Vagina (tissue), 2 donors: ENCODE measurements at regions not wholly inside any gene's neighbourhood (a gene's known extent, or its start where the extent isn't known, plus 50 kb on each side); places are given as distances from the start of the nearest gene placed in this dataset.

Experiments
- DNase-seq, 2 donors: peaks; one replicate each; pipeline ENCODE4 v3.0.0-alpha.2; 2017; ENCODE audit errors: extremely low spot score in 2 of 2
- H3K27ac ChIP-seq: fragments of 200-600 bp; sonication (generic); one replicate; pipeline ENCODE4 v1.5.1; 2019
- H3K27me3 ChIP-seq: fragments of 200-600 bp; sonication (generic); one replicate; pipeline ENCODE4 v1.5.1; 2019
- H3K36me3 ChIP-seq, 2 donors: fragments of 200-600 bp; sonication (generic); one replicate each; pipeline ENCODE4 v1.5.1; 2017 to 2019
- H3K4me1 ChIP-seq: fragments of 200-600 bp; sonication (generic); one replicate; pipeline ENCODE4 v1.5.1; 2019
- H3K4me3 ChIP-seq, 2 donors: fragments of 200-600 bp; sonication (generic); 1 replicate in 1 of 2; 2 replicates in 1 of 2; pipeline ENCODE4 v1.5.1; 2016 to 2019
- H3K9me3 ChIP-seq: fragments of 200-600 bp; sonication (generic); one replicate; pipeline ENCODE4 v1.5.1; 2019
- CTCF ChIP-seq, 3 experiments: fragments of 450-650 bp in 2 of 3; fragments of 200-600 bp in 1 of 3; sonication (generic) in 1 of 3; IDR thresholded peaks; one replicate each; pipeline ENCODE4 v1.5.1; 2017 to 2019; ENCODE audit warnings: antibody characterized with exemption in 3 of 3, mild to moderate bottlenecking in 2 of 3, moderate library complexity in 2 of 3
- POLR2A ChIP-seq, 2 donors: fragments of 450-650 bp; IDR thresholded peaks; one replicate each; pipeline ENCODE4 v1.6.1; 2017; ENCODE audit warnings: antibody characterized with exemption in 2 of 2, mild to moderate bottlenecking in 2 of 2, moderate library complexity in 2 of 2
- POLR2AphosphoS5 ChIP-seq, 2 donors: sonication (generic); formaldehyde crosslinking; IDR thresholded peaks; one replicate each; pipeline ENCODE4 v1.9.0; 2017; ENCODE audit warnings: antibody characterized with exemption in 2 of 2, mild to moderate bottlenecking in 2 of 2, low read depth in 1 of 2; ENCODE audit not compliant: insufficient read depth in 1 of 2
- intact Hi-C: fragments of 100-400 bp; cut with DNase I; formaldehyde crosslinking; loops from one replicate; pipeline ENCODE4 v1.15.1; 2023

GRCh38 chr22:49052023-49052538 is 775.6 kb downstream of the BRD1 start:
- TF ChIP-seq POLR2AphosphoS5 (IDR thresholded peaks at IDR 0.05; ENCODE audit: insufficient read depth in 1 of 2, low read depth in 1 of 2) (no peak), CTCF (IDR thresholded peaks at IDR 0.05) (no peak), POLR2A (IDR thresholded peaks at IDR 0.05) (no peak)
- Histone ChIP-seq H3K27ac (no peak overlapping the region), H3K27me3 (no peaks in the 10 kb centered on the region), H3K36me3 (no peaks in the 10 kb centered on the region), H3K4me1 (no peaks in the 10 kb centered on the region), H3K4me3 (peak overlapping the region; percentile 12 to 29), H3K9me3 (no peaks in the 10 kb centered on the region)
- intact Hi-C loops = no loop called here
- no peak for DNase-seq

- peak overlapping the region in 1 of 2 donors; percentile 29 for H3K4me3 ChIP-seq
- DNase-seq = no peak
- no peaks in the 10 kb centered on the region for H3K9me3 ChIP-seq
- H3K27ac ChIP-seq = no peak overlapping the region
- TF ChIP-seq POLR2AphosphoS5 (IDR thresholded peaks at IDR 0.05; ENCODE audit: insufficient read depth in 1 of 2, low read depth in 1 of 2) (no peak), POLR2A (IDR thresholded peaks at IDR 0.05) (no peak), CTCF (IDR thresholded peaks at IDR 0.05) (no peak)
- no peaks in the 10 kb centered on the region for H3K36me3 ChIP-seq
- no peaks in the 10 kb centered on the region for H3K4me1 ChIP-seq
- intact Hi-C loops = no loop called here
- H3K27me3 ChIP-seq = no peaks in the 10 kb centered on the region
Observed at GRCh38 chr22:49051491-49052022, 776.1 kb downstream of the BRD1 start.

- H3K9me3 ChIP-seq = no peaks in the 10 kb centered on the region
- intact Hi-C loops = no loop called here
- no peaks in the 10 kb centered on the region for H3K27me3 ChIP-seq
Observed at GRCh38 chr22:49049691-49050090, 778.0 kb downstream of the BRD1 start.

GRCh38 chr22:49048591-49048990 is 779.1 kb downstream of the BRD1 start:
- no peaks in the 10 kb centered on the region for H3K36me3 ChIP-seq
- no peak overlapping the region for H3K4me3 ChIP-seq
- no peaks in the 10 kb centered on the region for H3K9me3 ChIP-seq
- DNase-seq = no peak
- no peak overlapping the region for H3K27ac ChIP-seq
- no peaks in the 10 kb centered on the region for H3K27me3 ChIP-seq
- TF ChIP-seq POLR2AphosphoS5 (IDR thresholded peaks at IDR 0.05; ENCODE audit: insufficient read depth in 1 of 2, low read depth in 1 of 2) (no peak), POLR2A (IDR thresholded peaks at IDR 0.05) (no peak), CTCF (IDR thresholded peaks at IDR 0.05) (no peak)
- intact Hi-C loops = no loop called here
- H3K4me1 ChIP-seq = no peaks in the 10 kb centered on the region

More at GRCh38 chr22:49049691-49050090, 778.0 kb downstream of the BRD1 start:
- H3K36me3 ChIP-seq = no peaks in the 10 kb centered on the region
- no peak overlapping the region for H3K4me3 ChIP-seq
- DNase-seq = no peak
- H3K4me1 ChIP-seq = no peaks in the 10 kb centered on the region
- H3K27ac ChIP-seq = no peak overlapping the region
- no peak for TF ChIP-seq CTCF (IDR thresholded peaks at IDR 0.05)
- no peak for TF ChIP-seq POLR2AphosphoS5 (IDR thresholded peaks at IDR 0.05; ENCODE audit: insufficient read depth in 1 of 2, low read depth in 1 of 2)
- TF ChIP-seq POLR2A (IDR thresholded peaks at IDR 0.05) = no peak

- TF ChIP-seq POLR2A (IDR thresholded peaks at IDR 0.05) (no peak), POLR2AphosphoS5 (IDR thresholded peaks at IDR 0.05; ENCODE audit: insufficient read depth in 1 of 2, low read depth in 1 of 2) (no peak), CTCF (IDR thresholded peaks at IDR 0.05) (no peak)
- Histone ChIP-seq H3K4me3 (no peak overlapping the region), H3K36me3 (no peaks in the 10 kb centered on the region), H3K27ac (no peak overlapping the region), H3K9me3 (no peaks in the 10 kb centered on the region), H3K4me1 (no peaks in the 10 kb centered on the region), H3K27me3 (no peaks in the 10 kb centered on the region)
- intact Hi-C loops = no loop called here
- DNase-seq = no peak
Observed at GRCh38 chr22:49047447-49047846, 780.2 kb downstream of the BRD1 start.
